ENCODE measurements at regions not wholly inside any gene's neighbourhood (a gene's known extent, or its start where the extent isn't known, plus 50 kb on each side); places are given as distances from the start of the nearest gene placed in this dataset.

DNA sequence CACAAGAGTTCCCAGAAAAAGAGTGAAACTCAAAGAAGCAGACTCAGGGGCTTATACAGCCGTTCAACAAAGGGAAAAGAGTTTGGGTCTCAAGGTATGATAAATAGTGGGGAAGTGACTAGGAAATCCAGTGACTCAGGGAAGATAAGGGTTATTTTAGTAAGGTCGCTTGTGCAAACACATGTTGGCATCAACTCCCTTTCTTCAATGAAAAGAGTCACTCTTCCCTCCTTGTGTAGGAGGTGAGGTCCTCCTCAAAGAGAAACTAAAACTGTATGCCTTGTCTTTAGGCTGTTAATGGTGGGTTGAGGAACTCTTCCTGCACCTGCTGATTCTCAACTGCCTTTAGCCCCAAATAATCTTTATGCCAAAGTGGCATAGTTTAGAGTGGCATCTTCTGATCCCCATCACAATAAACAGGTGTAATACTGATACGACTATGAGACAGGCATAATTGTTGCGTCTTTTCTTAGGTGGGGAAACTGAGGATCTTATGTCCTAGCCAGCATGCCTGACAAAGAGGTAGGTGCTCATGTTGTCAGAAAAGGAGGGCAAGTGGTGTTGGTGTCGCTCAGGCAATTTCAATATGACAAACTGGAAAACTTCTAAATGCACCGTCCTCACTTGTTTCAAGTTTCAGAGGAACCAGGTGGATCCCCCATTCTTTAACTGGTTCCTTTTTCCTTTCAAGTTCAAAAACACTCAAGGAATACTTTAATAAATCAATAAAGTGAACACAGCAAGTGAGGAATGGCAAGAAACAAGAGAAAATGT is 294.1 kb upstream of the RUNX1 start:
- H3K27me3 ChIP-seq (ENCODE audit: insufficient read depth, low read length, poor library complexity, severe bottlenecking) = no peaks in the 10 kb centered on the region

GRCh38 chr21:35342440-35342839 is 293.3 kb upstream of the RUNX1 start:
- H3K9me3 ChIP-seq (ENCODE audit: insufficient read depth, low read depth, low read length) = no peaks in the 10 kb centered on the region
- no peaks in the 10 kb centered on the region for H3F3A ChIP-seq (ENCODE audit: low read depth)
- no peaks in the 10 kb centered on the region for H3K36me3 ChIP-seq (ENCODE audit: insufficient read depth, low read length)
- TF ChIP-seq EZH2phosphoT487 (IDR thresholded peaks at IDR 0.05; ENCODE audit: borderline replicate concordance) (no peak), CTCF (conservative IDR thresholded peaks at IDR 0.05; ENCODE audit: low read length) (no peak)
- H3K79me2 ChIP-seq (ENCODE audit: insufficient read depth, low read length) = no peaks in the 10 kb centered on the region
- H4K20me1 ChIP-seq (ENCODE audit: insufficient read depth, low read length, poor library complexity, severe bottlenecking) = no peaks in the 10 kb centered on the region
- H3K4me3 ChIP-seq (ENCODE audit: low read length, poor library complexity, severe bottlenecking) = no peak overlapping the region
- H3K4me1 ChIP-seq (ENCODE audit: insufficient read depth, low read length, poor library complexity, severe bottlenecking) = no peaks in the 10 kb centered on the region
- no peaks in the 10 kb centered on the region for H3K27me3 ChIP-seq (ENCODE audit: insufficient read depth, low read length, poor library complexity, severe bottlenecking)
- H3K9ac ChIP-seq (ENCODE audit: low read depth, low read length, poor library complexity, severe bottlenecking) = no peak overlapping the region
- no peak overlapping the region for H3K4me2 ChIP-seq (ENCODE audit: low read depth, low read length, poor library complexity, severe bottlenecking)
- no peaks in the 10 kb centered on the region for H3K9me2 ChIP-seq (replicated peaks; ENCODE audit: low read depth, low read length)
- no peak overlapping the region for H2AFZ ChIP-seq (ENCODE audit: low read length)

More for the DNA sequence above, 294.1 kb upstream of the RUNX1 start:
- no peak overlapping the region for H3K4me3 ChIP-seq (ENCODE audit: low read length, poor library complexity, severe bottlenecking)
- H3F3A ChIP-seq (ENCODE audit: low read depth) = no peaks in the 10 kb centered on the region
- no peaks in the 10 kb centered on the region for H3K9me2 ChIP-seq (replicated peaks; ENCODE audit: low read depth, low read length)
- H3K36me3 ChIP-seq (ENCODE audit: insufficient read depth, low read length) = no peaks in the 10 kb centered on the region
- no peak overlapping the region for H3K9ac ChIP-seq (ENCODE audit: low read depth, low read length, poor library complexity, severe bottlenecking)
- TF ChIP-seq CTCF (conservative IDR thresholded peaks at IDR 0.05; ENCODE audit: low read length) = no peak
- no peak for TF ChIP-seq EZH2phosphoT487 (IDR thresholded peaks at IDR 0.05; ENCODE audit: borderline replicate concordance)
- no peaks in the 10 kb centered on the region for H4K20me1 ChIP-seq (ENCODE audit: insufficient read depth, low read length, poor library complexity, severe bottlenecking)
- H3K4me2 ChIP-seq (ENCODE audit: low read depth, low read length, poor library complexity, severe bottlenecking) = no peak overlapping the region
- H2AFZ ChIP-seq (ENCODE audit: low read length) = peak overlapping the region; percentile 3; the same call in 1 of the 2 replicates
- no peaks in the 10 kb centered on the region for H3K79me2 ChIP-seq (ENCODE audit: insufficient read depth, low read length)
- H3K4me1 ChIP-seq (ENCODE audit: insufficient read depth, low read length, poor library complexity, severe bottlenecking) = no peaks in the 10 kb centered on the region
- H3K9me3 ChIP-seq (ENCODE audit: insufficient read depth, low read depth, low read length) = no peaks in the 10 kb centered on the region

DNA sequence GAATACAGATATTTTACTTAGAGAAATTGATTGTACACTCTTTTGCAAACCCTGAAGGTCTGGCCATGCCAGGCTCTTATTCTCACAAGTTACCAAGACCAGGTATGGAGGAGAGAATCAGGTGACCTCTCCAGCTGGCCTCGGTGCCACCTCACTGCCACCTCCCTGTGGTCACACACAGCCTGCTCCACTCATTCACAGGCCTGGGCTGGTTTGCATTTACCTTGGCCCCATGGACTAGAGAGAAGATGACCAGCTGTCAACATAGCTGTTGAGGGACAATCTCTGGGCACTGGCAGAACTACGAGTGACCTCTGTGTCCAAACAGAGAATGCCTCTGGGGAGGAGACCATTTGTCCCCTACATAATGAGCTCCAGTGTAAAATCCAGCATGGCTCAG is 291.2 kb upstream of the RUNX1 start:
- Histone ChIP-seq H3K9me3 (ENCODE audit: insufficient read depth, low read depth, low read length) (no peaks in the 10 kb centered on the region), H2AFZ (ENCODE audit: low read length) (no peak overlapping the region), H3K9me2 (replicated peaks; ENCODE audit: low read depth, low read length) (no peaks in the 10 kb centered on the region), H3K79me2 (ENCODE audit: insufficient read depth, low read length) (no peaks in the 10 kb centered on the region), H3K27me3 (ENCODE audit: insufficient read depth, low read length, poor library complexity, severe bottlenecking) (no peaks in the 10 kb centered on the region), H3K4me2 (ENCODE audit: low read depth, low read length, poor library complexity, severe bottlenecking) (no peak overlapping the region), H3K36me3 (ENCODE audit: insufficient read depth, low read length) (no peaks in the 10 kb centered on the region), H4K20me1 (ENCODE audit: insufficient read depth, low read length, poor library complexity, severe bottlenecking) (no peaks in the 10 kb centered on the region), H3K9ac (ENCODE audit: low read depth, low read length, poor library complexity, severe bottlenecking) (no peak overlapping the region), H3K4me1 (ENCODE audit: insufficient read depth, low read length, poor library complexity, severe bottlenecking) (no peaks in the 10 kb centered on the region), H3F3A (ENCODE audit: low read depth) (no peaks in the 10 kb centered on the region), H3K4me3 (ENCODE audit: low read length, poor library complexity, severe bottlenecking) (no peak overlapping the region)
- TF ChIP-seq CTCF (conservative IDR thresholded peaks at IDR 0.05; ENCODE audit: low read length) = peak; percentile 49
- no peak for TF ChIP-seq EZH2phosphoT487 (IDR thresholded peaks at IDR 0.05; ENCODE audit: borderline replicate concordance)
